Activated naive CD4-positive, alpha-beta T cell treated with anti-CD3 and anti-CD28 coated beads, Interleukin-2, amount 10 ng/mL, durations not matched to agents 7 days and 5 days (primary cell): ENCODE measurements at regions not wholly inside any gene's neighbourhood (a gene's known extent, or its start where the extent isn't known, plus 50 kb on each side); places are given as distances from the start of the nearest gene placed in this dataset.
"Not testable (repeated sequence)": the region's sequence is repeated elsewhere in the genome, so short reads cannot be mapped to it uniquely, and the experiment has no call there.

Experiments used
- CTCF ChIA-PET: fragments of 350-600 bp; sonication (Branson Sonifier 250); formaldehyde crosslinking; loops from one replicate; lab custom pipeline; 2021; ENCODE audit warnings: antibody characterized with exemption; lab: Charles Lee
- DNase-seq: peaks from one replicate; pipeline ENCODE4 v3.0.0-alpha.2; 2020
- H3K27ac Mint-ChIP-seq: one replicate; pipeline ENCODE4 v1.8.0; 2021; ENCODE audit warnings: mild to moderate bottlenecking, moderate library complexity, mixed read lengths
- H3K27me3 Mint-ChIP-seq: one replicate; pipeline ENCODE4 v1.8.0; 2021; ENCODE audit warnings: mild to moderate bottlenecking, mixed read lengths
- H3K36me3 Mint-ChIP-seq: one replicate; pipeline ENCODE4 v1.8.0; 2021; ENCODE audit warnings: mixed read lengths
- H3K4me1 Mint-ChIP-seq: one replicate; pipeline ENCODE4 v1.8.0; 2021; ENCODE audit warnings: mixed read lengths
- H3K4me3 Mint-ChIP-seq: one replicate; pipeline ENCODE4 v1.8.0; 2021; ENCODE audit warnings: mild to moderate bottlenecking, moderate library complexity, mixed read lengths
- H3K9me3 Mint-ChIP-seq: one replicate; pipeline ENCODE4 v1.8.0; 2021; ENCODE audit warnings: mixed read lengths

GRCh38 chr17:13092010-13092409 is 74.2 kb upstream of the ELAC2 start:
- H3K36me3 Mint-ChIP-seq, H3K4me3 Mint-ChIP-seq, H3K4me1 Mint-ChIP-seq, CTCF ChIA-PET, H3K9me3 Mint-ChIP-seq, H3K27ac Mint-ChIP-seq, DNase-seq, H3K27me3 Mint-ChIP-seq: not testable (repeated sequence)

DNA sequence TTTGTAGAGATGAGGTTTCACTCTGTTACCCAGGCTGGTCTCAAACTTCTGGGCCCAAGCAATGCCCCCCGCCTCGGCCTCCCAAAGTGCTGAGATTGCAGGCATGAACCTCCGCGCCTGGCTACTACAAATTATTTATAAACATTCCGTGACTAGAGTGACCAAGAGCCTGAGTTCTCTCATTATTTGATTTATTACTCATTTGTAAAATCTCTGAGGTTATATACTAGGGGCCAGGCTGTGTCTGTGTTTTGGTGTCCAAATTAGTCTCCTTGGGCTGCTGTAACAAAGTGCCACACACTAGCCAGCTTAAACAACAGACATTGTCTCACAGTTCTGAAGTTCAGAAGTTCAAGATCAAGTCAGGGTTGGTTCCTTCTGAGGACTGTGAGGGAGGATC is 70.8 kb upstream of the ELAC2 start:
- Mint-ChIP-seq H3K27me3 (no peaks in the 10 kb centered on the region), H3K27ac (no peak overlapping the region), H3K36me3 (no peaks in the 10 kb centered on the region), H3K9me3 (no peaks in the 10 kb centered on the region), H3K4me3 (no peak overlapping the region), H3K4me1 (peaks cover 5% of the 10 kb centered on the region)
- CTCF ChIA-PET = no interaction called here
- no peak for DNase-seq

DNA sequence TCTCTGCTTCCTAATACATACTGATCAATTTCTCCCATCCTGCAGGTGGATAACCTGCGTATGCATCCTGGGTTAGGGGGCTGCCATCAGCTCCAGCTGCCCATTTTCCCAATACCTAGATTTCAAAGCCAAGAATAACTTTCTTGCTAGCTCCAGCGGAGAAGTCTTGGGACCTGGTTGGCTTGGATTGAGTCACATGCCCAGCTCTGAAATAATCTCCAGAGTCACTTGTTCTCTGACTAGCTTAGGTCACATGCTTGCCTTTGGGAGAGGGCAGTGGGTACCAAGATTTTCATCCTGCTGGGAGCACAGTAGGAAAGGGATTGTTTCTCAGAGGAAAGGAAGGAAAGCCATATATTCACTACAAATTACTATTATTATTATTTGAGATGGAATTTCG is 70.0 kb upstream of the ELAC2 start:
- H3K9me3 Mint-ChIP-seq = no peaks in the 10 kb centered on the region
- H3K4me3 Mint-ChIP-seq = no peak overlapping the region
- H3K36me3 Mint-ChIP-seq = no peaks in the 10 kb centered on the region
- H3K27me3 Mint-ChIP-seq = no peaks in the 10 kb centered on the region
- DNase-seq = no peak
- peaks cover 5% of the 10 kb centered on the region for H3K4me1 Mint-ChIP-seq
- no peak overlapping the region for H3K27ac Mint-ChIP-seq
- CTCF ChIA-PET = interaction anchor here (1.4 kb wide), 1 partner anchor 57 kb away, joined by 3 read pairs; no protein-coding TSS in a partner anchor

DNA sequence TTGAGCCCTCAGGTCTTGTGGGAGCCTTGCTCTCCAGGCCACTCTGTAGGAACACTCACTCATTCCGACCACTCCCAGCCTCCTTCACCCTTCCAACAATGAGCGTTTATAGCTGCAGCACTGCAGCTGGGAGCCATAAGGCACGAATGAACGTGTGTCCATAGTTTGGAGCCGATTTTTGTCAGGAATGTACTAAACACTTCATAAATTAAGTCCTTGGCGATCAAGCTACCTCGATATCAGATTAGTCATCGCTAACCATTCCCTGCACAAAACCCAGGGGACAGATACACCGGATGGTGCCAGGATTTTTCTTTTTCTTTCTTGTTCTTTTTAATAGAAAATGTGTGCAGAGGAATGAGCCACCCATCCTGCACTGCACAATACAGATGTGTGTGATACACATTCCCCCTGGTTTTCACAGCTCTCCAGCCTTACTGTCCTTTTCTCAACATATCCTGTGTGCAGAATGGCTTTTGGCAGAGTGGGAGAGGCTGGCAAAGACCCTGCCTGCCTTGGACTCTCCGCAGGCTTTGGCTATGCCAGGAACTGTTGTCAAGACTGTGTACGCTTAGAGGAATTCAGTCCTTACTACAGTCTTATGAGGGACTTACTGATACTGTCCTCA is 68.4 kb upstream of the ELAC2 start:
- H3K4me3 Mint-ChIP-seq = no peak overlapping the region
- peaks cover 5% of the 10 kb centered on the region for H3K4me1 Mint-ChIP-seq
- H3K27me3 Mint-ChIP-seq = no peaks in the 10 kb centered on the region
- no peak overlapping the region for H3K27ac Mint-ChIP-seq
- DNase-seq = no peak
- H3K9me3 Mint-ChIP-seq = no peaks in the 10 kb centered on the region
- CTCF ChIA-PET = no interaction called here
- no peaks in the 10 kb centered on the region for H3K36me3 Mint-ChIP-seq

DNA sequence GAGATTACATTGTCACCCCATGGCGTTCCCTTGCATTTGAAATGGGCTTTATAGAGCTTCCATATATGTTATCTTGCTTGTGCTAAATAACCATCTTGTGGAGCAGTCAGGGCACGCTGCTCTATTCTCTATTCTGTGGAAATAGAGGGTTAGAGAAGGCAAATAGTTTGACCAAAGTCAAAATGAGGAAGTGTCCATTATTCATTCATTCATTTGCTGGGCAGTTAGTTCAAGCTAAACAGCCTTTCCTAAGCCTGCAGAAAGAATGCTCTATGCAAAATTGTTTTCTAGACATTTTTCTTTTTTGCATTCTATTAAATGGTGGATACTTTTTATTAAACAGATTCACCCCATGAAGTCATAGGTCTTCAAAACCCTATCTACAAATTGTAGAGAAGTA is 67.8 kb upstream of the ELAC2 start:
- CTCF ChIA-PET = no interaction called here
- H3K4me3 Mint-ChIP-seq = no peak overlapping the region
- H3K27ac Mint-ChIP-seq = no peak overlapping the region

DNA sequence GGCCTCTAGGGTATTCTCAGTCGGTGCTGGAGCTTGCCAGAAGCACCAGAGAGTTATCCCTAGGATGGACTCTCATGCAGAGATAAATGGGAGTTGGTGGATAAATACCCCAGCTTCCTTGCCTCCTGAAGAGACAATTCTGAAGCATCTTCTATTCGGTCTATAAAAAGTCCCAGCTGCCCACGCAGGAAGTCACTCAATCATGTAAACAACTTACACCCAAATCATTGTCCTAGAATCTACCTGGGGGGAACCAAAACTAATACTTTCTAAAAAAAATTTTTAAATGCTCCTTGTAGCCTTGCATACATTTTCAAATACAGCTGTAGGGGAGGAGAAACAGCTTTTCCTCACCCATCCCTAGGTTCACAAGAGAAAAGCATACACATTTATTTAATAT is 66.6 kb upstream of the ELAC2 start:
- Mint-ChIP-seq H3K4me3 (no peak overlapping the region), H3K4me1 (peaks cover 5% of the 10 kb centered on the region), H3K36me3 (no peaks in the 10 kb centered on the region), H3K27ac (no peak overlapping the region), H3K27me3 (no peaks in the 10 kb centered on the region), H3K9me3 (peaks cover 2% of the 10 kb centered on the region)
- DNase-seq = no peak
- CTCF ChIA-PET = no interaction called here

More for the DNA sequence above, 67.8 kb upstream of the ELAC2 start:
- no peaks in the 10 kb centered on the region for H3K36me3 Mint-ChIP-seq
- no peak for DNase-seq
- no peaks in the 10 kb centered on the region for H3K27me3 Mint-ChIP-seq
- H3K9me3 Mint-ChIP-seq = peaks cover 1% of the 10 kb centered on the region
- peaks cover 5% of the 10 kb centered on the region for H3K4me1 Mint-ChIP-seq

DNA sequence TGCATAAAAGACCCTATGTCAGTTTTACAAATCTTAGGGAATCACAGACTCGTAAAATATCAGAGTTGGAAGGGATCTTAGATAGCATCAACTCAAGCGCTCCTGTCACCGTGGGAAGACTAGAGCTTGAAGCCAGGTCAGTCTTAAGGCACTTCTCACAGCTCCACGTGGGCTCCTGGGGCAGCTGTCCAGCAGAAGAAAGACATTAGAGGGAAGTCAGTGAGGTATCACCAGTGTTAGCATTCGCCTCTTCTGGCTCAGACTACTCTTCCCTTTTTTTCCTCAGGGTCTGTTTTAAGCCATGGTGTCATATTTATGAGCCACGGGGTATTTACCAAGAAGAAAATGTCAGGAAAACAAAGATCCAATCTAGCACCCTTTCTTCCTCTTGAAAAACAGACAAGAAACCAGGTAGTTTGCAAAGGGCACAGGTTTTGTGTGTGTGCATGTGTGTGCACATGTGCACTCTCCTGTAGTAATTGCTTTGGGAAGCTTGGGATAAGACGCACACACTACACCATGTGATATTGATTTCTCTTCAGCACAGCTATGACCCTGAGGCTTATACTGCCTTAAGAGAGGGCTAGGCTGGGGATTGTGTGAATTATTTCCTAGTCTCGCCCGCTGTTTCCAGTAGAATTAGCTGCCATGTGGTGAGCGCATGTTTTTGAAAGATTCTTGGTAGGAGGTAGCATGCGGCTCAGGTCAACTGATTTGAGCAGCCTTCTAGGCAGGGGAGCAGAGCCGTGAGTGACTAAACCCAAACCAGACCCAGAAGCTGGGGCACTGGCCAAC is 61.0 kb upstream of the ELAC2 start:
- CTCF ChIA-PET = no interaction called here
- no peak overlapping the region for H3K4me3 Mint-ChIP-seq

GRCh38 chr17:13076905-13077304 is 59.1 kb upstream of the ELAC2 start:
- no peak for DNase-seq
- H3K36me3 Mint-ChIP-seq = no peaks in the 10 kb centered on the region
- no peak overlapping the region for H3K27ac Mint-ChIP-seq
- peaks cover 2% of the 10 kb centered on the region for H3K9me3 Mint-ChIP-seq
- CTCF ChIA-PET = no interaction called here
- H3K27me3 Mint-ChIP-seq = no peaks in the 10 kb centered on the region
- H3K4me1 Mint-ChIP-seq = no peaks in the 10 kb centered on the region
- H3K4me3 Mint-ChIP-seq = no peak overlapping the region

More for the DNA sequence above, 61.0 kb upstream of the ELAC2 start:
- Mint-ChIP-seq H3K27me3 (no peaks in the 10 kb centered on the region), H3K9me3 (peaks cover 2% of the 10 kb centered on the region), H3K4me1 (no peaks in the 10 kb centered on the region), H3K36me3 (no peaks in the 10 kb centered on the region), H3K27ac (no peak overlapping the region)
- DNase-seq = no peak

DNA sequence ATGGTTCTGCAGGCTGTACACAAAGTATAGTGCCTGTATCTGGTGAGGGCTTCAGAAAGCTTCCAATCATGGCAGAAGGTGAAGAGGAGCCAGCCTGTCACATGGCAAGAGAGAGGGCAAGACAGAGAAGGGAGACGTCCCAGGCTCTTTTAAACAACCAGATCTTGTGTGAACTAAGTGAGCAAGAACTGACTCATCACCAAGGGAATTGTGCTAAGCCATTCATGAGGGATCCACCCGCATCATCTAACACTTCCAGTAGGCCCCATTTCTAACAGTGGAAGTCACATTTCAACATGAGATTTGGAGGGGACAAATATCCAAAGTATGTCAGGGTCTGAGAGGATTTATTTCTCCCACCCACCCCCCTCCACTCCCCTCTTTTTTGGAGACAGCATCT is 56.2 kb upstream of the ELAC2 start:
- CTCF ChIA-PET = no interaction called here
- Mint-ChIP-seq H3K9me3 (no peaks in the 10 kb centered on the region), H3K27ac (no peak overlapping the region), H3K36me3 (no peaks in the 10 kb centered on the region), H3K4me1 (no peaks in the 10 kb centered on the region), H3K27me3 (no peaks in the 10 kb centered on the region), H3K4me3 (no peak overlapping the region)
- DNase-seq = no peak

GRCh38 chr17:13073018-13073417 is 55.2 kb upstream of the ELAC2 start:
- no peak overlapping the region for H3K4me3 Mint-ChIP-seq
- CTCF ChIA-PET = no interaction called here

DNA sequence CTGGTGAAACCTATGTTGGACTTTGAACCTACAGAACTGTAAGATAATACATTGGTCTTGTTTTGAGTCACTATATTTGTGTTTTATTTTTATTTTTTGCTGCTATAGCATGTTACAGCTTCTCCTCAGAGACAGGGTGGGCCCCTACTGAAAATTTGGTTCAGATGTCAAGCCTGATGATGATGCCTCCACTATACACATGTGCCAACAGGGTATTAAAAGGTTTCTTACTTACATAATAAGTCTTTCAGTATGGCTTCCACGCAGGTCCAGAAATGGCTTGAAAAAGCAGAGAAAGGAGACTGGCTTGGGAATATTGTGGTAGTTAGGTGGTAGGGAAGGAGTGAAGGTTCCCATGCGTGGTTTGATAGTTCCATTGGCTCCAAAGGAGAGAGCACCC is 52.9 kb upstream of the ELAC2 start:
- Mint-ChIP-seq H3K36me3 (no peaks in the 10 kb centered on the region), H3K27me3 (no peaks in the 10 kb centered on the region), H3K27ac (no peak overlapping the region), H3K4me1 (no peaks in the 10 kb centered on the region), H3K9me3 (no peaks in the 10 kb centered on the region), H3K4me3 (no peak overlapping the region)
- no peak for DNase-seq
- CTCF ChIA-PET = no interaction called here

More at GRCh38 chr17:13073018-13073417, 55.2 kb upstream of the ELAC2 start:
- Mint-ChIP-seq H3K27ac (no peak overlapping the region), H3K4me1 (no peaks in the 10 kb centered on the region), H3K36me3 (no peaks in the 10 kb centered on the region), H3K27me3 (no peaks in the 10 kb centered on the region), H3K9me3 (no peaks in the 10 kb centered on the region)
- no peak for DNase-seq

- Mint-ChIP-seq H3K4me1 (no peaks in the 10 kb centered on the region), H3K9me3 (no peaks in the 10 kb centered on the region), H3K27ac (no peak overlapping the region), H3K36me3 (no peaks in the 10 kb centered on the region), H3K4me3 (no peak overlapping the region), H3K27me3 (no peaks in the 10 kb centered on the region)
- CTCF ChIA-PET = no interaction called here
- DNase-seq = no peak
Measured at GRCh38 chr17:13067629-13068303, 49.9 kb upstream of the ELAC2 start.
